ENCODE measurements at regions not wholly inside any gene's neighbourhood (a gene's known extent, or its start where the extent isn't known, plus 50 kb on each side); places are given as distances from the start of the nearest gene placed in this dataset.
"Not testable (repeated sequence)": the region's sequence is repeated elsewhere in the genome, so short reads cannot be mapped to it uniquely, and the experiment has no call there.

DNA sequence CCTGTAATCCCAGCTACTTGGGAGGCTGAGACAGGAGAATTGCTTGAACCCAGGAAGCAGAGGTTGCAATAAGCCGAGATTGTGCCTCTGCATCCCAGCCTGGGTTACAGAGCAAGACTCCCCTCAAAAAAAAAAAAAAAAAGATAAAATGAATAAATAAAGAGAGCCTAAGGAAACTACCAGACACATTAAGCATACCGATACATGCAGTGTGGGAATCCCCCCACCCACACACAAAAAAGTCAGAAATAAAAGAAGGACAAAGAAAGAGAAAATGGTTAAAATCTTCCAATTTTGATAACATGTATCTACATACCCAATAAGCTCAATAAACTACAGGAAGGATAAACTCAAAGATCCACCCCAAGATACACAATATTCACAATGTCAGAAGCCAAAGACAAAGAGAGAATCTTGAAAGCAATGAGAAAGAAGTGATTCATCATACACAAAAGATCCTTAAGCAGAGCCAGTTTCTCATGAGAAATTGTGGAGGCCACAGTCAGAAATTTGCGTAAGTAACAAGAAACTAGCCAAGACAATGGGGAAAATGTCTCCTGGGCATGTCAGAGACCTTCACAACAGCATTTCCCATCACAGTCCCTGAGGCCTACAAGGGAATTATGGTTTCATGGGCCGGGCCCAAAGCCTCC, 1197.0 kb downstream of the AMY1C start:
- no peak for DNase-seq (ENCODE audit: missing footprints)
- intact Hi-C loops (cut with DNase I), result no loop called here
- no peak for ATAC-seq

DNA sequence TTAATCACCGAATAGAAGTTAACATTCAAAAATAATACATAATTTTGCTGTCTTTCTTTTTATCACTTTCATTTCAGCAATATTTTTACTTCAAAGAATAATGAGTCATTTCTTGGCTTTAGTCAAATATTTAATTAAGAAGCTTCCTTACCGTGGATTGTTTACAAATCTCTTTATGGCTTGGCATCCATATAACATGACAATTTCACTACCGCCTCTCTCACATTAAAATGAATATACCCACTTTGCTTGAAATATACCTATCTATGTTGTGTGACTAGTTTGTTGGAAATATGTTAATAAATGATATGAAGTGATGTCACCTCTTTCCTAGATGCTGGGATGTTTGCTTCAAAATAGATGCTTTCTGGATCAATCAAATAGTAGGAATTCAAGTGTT, 1203.9 kb downstream of the AMY1C start:
- DNase-seq (ENCODE audit: missing footprints), result no peak
- intact Hi-C loops (cut with DNase I), result no loop called here
- ATAC-seq, result no peak

DNA sequence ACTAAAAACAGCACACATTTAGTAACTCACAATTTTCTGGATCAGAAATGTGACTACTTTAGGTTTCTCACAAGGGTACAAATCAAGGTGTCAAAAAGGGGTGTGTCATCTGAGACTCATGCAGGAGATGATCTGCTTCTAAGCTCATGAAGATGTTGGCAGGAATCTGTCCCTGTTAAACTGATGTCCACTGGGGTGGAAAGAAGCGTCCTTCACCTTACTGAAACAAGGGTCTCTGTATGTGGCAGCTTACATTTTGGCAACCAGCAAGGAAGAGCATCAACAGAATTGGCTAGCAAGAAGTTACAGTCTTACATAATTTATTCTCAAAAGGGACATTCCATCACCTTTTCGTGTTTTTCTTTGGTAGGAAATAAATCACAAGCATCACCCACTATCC, 1223.8 kb downstream of the AMY1C start:
- no peak for DNase-seq (ENCODE audit: missing footprints)
- intact Hi-C loops (cut with DNase I), result no loop called here
- no peak for ATAC-seq

DNA sequence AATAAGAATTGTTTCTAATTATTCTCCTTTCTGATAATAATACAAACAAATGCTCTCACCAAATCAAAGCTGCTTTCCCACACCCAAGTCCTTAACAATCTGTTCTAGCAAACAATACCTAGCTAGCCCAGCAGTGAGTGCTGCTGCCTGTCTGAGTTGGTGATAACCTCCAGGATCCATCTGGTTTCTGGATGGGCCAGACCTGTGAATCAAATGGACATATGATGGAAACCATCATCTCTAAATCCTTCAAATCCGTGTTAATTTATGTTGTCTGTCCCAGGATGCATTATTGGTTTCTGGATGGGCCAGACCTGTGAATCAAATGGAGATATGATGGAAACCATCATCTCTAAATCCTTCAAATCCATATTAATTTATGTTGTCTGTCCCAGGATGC, 1230.0 kb downstream of the AMY1C start:
- DNase-seq (ENCODE audit: missing footprints) (no peak), ATAC-seq (no peak)
- intact Hi-C loops (cut with DNase I), result no loop called here

DNA sequence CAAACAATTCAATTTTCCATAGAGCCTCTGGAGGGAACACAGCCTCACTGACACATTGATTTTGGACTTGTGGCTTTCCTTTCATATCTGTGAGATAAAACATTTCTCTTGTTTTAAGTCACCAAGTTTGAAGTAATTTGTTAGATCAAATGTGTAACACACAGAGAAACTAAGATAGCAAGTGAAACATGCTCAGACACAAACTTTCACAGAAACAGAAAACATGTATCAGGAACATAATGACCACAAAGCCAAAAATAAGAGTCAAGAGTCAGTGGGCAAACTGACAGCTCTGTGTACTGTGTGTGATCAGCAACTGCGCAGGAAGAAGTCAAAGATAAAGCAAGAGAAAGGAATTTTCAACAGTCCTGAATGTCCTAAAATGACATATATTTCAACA, 1237.5 kb downstream of the AMY1C start:
- intact Hi-C loops (cut with DNase I), result no loop called here
- no peak for ATAC-seq

DNA sequence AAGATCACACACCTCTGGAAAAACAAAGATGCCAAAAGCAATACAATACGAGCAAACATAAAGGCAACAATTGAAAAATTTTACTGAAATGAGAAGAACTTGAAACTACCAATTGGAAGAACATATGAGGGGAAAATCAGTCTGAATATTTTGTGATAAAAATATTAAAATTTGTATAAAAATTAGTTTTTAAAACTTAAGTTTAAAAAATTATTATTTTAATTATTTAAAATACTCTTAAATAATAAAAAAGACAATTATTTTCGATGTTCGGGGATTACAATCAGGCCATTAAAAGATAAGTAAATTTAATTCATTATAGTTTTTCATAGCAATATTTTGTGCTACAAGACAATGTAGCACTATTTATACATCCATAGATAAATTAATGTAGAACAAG, 1239.3 kb downstream of the AMY1C start:
- intact Hi-C loops (cut with DNase I), result no loop called here
- DNase-seq (ENCODE audit: missing footprints), result no peak
- no peak for ATAC-seq

More for the DNA sequence above, 1237.5 kb downstream of the AMY1C start:
- no peak for DNase-seq (ENCODE audit: missing footprints)

DNA sequence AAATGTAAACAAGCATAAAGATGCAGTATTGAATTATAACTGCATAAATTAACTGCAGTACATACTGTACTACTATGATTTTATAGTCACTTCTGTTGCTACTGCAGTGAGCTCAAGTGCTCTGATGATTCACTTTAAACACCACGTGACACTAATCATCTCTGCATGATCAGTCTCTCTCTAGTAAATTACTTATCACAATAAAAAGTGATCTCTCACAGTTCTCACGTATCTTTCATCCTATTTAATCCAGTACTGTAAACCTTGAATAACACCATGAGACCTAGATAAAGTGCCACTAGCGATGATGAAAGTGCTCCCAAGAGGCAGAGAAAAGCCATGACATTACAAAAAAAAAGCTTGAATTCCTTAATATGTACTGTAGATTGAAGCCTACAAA, 1242.0 kb downstream of the AMY1C start:
- intact Hi-C loops (cut with DNase I), result no loop called here
- DNase-seq (ENCODE audit: missing footprints), result no peak
- ATAC-seq, result no peak

DNA sequence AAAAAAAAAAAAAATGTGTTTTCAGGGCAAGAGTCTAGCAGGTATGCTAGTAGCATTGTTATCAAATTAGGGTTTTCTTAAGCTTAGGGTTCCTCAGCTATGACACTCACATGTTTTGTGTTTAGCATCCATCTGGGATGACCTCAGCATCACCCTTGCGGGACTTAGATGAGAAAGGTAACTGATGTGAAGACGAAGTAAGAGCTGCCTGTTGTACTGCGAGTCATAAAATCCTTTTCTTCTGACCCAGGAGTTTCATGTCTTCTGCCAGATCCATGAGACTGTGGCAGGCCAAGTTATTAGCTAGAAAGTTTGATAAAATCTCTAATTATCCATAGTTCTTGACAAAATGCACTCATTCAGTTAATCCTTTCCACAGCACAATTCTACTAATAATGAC, 1251.1 kb downstream of the AMY1C start:
- intact Hi-C loops (cut with DNase I), result no loop called here
- DNase-seq (ENCODE audit: missing footprints) (no peak), ATAC-seq (no peak)

DNA sequence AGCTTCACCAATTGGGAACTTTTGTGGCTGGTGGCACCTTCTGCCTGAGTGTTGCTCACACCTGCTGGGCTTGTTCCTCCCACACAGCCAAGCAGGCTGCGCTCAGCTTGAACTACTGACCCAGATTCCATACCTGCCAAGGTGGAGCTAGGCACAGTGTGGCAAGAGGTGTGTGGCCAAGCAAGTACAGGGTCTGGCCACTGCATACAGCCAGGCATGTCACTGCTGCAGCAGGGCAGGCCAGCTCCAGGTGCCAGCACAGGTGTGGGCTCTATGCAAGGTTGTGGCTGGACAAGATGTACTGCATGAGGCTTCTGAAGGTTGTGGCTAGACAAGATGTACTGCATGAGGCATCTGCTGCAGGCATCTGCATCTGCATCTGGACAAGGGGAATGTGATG, 1254.8 kb downstream of the AMY1C start:
- no peak for DNase-seq (ENCODE audit: missing footprints)

DNA sequence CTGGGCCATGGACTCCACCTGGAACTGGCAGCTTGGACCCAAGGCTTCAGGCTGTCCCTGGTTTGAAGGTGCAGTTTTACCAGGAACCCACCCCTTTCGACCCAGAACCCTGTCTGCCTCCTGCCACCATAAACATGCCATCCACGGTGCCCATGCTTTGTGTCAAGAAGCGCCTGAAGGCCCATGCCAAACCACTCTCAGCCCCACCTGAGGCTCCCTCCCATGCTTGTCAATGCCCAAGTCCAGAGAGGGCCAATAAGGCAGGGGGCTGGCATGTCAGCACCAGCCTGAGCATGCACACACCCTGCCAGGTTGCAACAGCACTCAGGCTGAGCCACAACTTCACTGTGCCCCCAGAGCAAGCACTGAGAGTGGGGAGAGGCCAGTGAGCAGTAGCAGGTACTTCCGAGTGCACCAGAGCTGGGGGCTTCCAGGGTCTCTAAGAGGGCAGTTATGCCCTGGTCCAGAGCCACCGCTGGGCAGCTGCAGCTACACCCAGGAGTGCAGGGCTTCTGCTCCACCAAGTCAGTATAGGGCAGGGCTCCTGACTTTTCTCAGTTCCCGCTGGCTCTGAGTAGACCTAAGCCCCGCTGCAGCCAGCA, 1256.0 kb downstream of the AMY1C start:
- DNase-seq (ENCODE audit: missing footprints), result peak; percentile 26
- no peak for ATAC-seq

More for the DNA sequence above, 1254.8 kb downstream of the AMY1C start:
- no peak for ATAC-seq
- intact Hi-C loops (cut with DNase I), result no loop called here

DNA sequence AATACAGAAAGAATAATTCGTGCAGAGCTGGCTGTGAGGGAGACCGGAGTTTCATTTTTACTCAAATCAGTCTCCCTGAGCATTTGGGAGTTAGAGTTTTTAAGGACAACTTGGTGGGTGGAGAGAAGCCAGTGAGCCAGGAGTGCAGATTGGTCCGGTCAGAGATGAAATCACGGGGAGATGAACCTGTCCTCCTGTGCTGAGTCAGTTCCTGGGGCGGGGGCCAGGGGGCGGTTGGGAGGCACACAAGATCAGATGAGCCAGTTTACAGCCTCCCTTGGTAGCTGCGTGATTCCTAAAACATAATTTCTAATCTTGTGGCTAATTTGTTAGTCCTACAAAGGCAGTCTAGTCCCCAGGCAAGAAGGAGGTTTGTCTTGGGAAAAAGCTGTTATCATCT, 1267.9 kb downstream of the AMY1C start:
- DNase-seq (ENCODE audit: missing footprints) (no peak), ATAC-seq (no peak)
- intact Hi-C loops (cut with DNase I), result no loop called here

More for the DNA sequence above, 1256.0 kb downstream of the AMY1C start:
- intact Hi-C loops (cut with DNase I), result no loop called here

DNA sequence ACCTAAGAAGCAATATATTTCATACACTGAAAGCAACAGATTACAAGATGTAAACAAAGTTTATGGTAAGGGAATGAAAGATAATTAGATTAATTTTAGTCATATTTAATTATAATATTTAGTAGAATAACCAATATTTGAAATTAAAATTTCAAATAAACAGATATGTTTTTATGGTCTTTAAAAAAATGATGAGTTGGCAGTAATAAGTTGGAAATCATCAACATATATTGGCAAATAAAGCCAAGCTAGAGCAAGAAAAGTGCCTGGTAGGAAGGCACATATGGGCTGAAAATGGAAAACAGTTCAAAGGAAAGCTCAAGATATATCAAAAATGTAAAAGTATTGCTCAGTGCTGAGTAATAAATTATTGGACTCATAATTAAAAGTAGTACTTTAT, 1274.0 kb downstream of the AMY1C start:
- intact Hi-C loops (cut with DNase I), result no loop called here
- no peak for ATAC-seq
- DNase-seq (ENCODE audit: missing footprints), result no peak

DNA sequence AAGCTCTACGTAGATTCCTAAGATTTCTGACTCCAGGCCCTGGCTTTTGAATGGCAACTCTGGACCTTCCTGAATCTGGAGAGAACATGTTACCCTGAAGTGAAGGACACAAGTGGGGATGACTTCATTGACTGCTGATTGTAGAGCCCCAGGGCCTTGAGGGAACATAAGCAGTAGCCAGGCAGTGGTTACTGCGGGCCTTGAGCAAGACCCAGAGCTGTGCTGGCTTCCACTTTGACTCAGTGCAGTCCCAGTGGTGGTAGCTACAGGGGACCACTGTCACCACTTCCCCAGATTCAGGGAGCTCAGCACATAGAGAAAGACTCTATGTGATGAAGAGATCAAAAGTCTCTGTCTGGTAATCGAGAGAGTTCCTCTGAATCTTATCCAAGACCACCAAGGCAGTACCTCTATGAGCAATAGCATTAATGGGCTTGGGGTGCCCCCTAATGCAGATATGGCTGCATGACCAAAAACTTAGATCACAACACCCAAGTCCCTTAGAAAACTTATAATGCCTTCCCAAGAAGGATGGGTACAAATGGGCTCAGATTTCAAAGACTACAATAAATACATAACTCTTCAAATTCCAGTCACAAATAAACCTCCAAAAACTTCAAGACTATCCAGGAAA, 1278.3 kb downstream of the AMY1C start:
- ATAC-seq, result no peak
- intact Hi-C loops (cut with DNase I), result no loop called here
- no peak for DNase-seq (ENCODE audit: missing footprints)

DNA sequence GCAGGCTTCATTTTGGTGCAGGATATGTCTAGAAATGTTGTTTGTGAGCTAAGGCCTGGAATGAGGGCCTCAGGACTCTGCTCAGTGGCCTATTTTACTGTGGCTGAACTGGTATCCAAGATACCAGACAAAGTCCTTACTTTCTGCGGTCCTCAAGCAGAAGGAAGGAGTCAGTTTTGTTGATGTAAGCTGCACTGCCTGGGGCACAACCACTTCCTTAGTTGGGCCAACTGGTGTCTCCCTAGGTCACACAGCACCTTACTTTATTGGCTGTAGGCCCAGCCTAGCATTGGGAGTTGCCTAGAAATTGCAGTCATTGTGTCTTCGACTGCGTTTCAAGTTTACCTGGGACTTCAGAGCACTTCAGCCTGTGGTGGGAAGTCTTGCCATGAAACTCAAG, 1322.7 kb downstream of the AMY1C start:
- intact Hi-C loops (cut with DNase I), result no loop called here
- DNase-seq (ENCODE audit: missing footprints) (no peak), ATAC-seq (no peak)

DNA sequence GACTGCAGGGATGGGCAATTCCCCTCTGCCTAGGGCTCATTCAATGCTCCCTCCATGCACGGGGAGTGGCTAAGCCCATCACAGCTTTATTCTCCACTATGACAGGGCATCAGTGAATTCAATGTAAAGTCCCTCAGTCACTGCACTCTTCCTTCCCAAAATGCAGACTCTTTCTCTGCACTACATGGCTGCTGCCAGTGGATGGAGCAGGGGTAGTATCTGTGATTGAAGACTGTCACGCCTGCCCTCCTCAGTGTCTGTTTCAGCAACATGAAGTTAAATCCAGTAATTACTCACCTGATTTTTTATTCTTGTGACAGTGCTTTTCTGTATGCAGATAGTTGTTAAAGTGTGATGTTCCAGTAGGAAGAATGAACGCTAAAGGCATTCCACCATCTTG, 1323.2 kb downstream of the AMY1C start:
- no peak for DNase-seq (ENCODE audit: missing footprints)
- intact Hi-C loops (cut with DNase I), result no loop called here
- ATAC-seq, result no peak

DNA sequence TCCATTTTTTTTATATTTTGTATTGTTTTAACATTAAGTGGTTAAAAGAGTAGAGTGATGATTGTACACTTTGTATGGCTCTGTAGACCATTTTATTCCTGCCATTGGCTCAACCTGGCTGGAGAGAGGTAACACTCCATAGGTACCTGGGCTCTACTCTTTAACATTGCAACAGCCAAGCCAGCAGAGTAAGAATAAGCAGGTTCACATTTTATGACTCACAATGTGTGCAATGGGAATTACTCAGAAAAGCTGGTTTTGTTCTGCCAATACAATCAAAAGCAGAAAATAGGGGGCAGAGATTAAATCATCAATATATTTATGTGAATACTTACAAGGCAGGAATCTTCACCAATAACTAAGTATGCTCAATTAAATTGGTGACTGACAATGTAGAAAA, 1324.0 kb downstream of the AMY1C start:
- intact Hi-C loops (cut with DNase I), result no loop called here
- ATAC-seq, result no peak
- DNase-seq (ENCODE audit: missing footprints), result no peak

DNA sequence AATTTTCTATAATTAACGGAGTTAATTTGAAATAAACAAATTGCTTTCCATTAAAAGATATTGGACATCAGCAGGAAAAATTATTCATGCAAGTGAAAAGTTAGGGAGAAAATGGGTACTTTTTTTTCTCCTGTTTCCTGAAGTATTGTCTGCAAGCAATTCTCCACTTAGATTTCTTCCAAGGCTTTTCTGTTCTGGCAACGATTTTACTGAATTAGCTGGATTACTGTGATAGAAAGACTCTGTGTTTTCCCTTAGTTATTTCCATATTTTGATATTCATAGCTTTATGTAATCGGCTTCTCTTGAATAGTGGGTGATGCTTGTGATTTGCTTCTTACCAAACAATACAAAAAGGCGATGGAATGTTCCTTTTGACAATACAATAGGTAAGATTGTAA, 1333.9 kb downstream of the AMY1C start:
- DNase-seq (ENCODE audit: missing footprints), result no peak
- no peak for ATAC-seq
- intact Hi-C loops (cut with DNase I), result no loop called here

DNA sequence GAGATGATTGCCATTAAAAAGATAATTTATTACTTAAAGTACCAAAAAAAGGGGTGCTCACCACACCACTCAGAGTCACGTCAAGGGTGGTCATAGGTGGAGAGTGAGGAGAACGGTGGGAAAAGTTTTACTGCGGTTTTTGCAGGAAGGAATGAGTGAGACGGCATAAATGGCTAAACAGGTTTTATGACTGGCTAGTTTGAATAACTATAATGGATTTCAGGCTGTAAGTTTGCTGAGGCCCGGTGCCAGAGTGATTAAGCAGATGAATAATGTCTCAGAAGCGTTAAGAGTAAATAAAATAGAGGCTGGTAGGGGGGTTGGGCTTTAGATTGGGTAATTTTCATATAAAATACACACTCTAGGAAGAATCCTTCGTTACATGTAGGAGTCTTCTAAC, 1337.8 kb downstream of the AMY1C start:
- ATAC-seq (no peak), DNase-seq (ENCODE audit: missing footprints) (no peak)
- intact Hi-C loops (cut with DNase I), result no loop called here

DNA sequence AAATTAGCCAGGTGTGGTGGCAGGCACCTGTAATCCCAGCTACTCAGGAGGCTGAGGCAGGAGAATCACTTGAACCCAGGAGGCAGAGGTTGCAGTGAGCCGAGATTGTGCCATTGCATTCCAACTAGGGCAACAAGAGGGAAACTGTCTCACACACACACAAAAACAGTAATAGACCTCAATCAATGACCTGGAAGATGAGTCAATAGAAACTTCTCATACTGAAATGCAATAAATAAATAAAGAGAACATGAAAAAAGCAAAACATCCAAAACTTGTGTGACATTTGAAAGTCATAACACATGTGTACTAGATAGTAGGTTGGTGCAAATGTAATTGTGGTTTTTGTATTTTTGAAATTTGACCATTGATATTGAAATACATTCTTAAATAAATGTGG, 1338.5 kb downstream of the AMY1C start:
- intact Hi-C loops (cut with DNase I), result no loop called here
- no peak for DNase-seq (ENCODE audit: missing footprints)
- ATAC-seq, result no peak

DNA sequence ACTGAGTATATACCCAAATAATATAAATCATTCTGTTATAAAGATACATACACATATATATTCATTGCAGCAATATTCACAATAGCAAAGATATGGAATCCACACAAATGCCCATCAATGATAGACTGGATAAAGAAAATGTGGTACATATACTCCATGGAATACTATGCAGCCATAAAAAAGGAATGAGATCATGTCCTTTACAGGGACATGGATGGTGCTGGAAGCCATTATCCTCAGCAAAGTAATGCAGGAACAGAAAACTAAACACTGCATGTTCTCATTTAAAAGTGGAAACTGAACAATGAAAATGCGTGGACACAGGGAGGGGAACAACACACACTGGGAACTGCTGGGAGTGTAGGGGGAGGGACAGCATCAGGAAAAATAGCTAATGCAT, 1344.2 kb downstream of the AMY1C start:
- ATAC-seq; intact Hi-C loops (cut with DNase I); DNase-seq (ENCODE audit: missing footprints): not testable (repeated sequence)

DNA sequence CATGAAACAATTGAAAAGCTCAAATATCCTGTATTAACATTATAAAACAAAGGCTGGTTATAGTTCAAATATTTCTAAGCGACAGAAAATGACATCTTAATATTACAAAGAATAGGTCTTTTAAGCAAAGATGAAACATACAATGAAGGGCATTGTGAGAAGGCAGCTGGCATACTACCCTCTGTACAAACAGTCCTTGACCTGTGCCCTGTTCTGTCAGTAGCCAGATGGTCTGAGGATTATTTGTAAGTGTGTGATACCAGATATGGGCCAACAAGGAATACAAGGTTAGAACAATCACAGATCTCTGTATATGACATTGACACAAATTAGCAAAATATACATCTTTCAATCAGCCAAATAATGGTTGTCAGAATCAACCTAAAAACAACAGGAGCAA, 1350.4 kb downstream of the AMY1C start:
- intact Hi-C loops (cut with DNase I), result no loop called here
- ATAC-seq, result no peak
- no peak for DNase-seq (ENCODE audit: missing footprints)
